Esophagus squamous epithelium (tissue), 4 donors: ENCODE measurements at regions not wholly inside any gene's neighbourhood (a gene's known extent, or its start where the extent isn't known, plus 50 kb on each side); places are given as distances from the start of the nearest gene placed in this dataset.
"Not testable (repeated sequence)": the region's sequence is repeated elsewhere in the genome, so short reads cannot be mapped to it uniquely, and the experiment has no call there.

ENCODE experiments used
- CTCF ChIP-seq, 6 experiments: fragments of 450-650 bp in 4 of 6; fragments of 200-600 bp in 2 of 6; sonication (generic) in 2 of 6; IDR thresholded peaks; one replicate each; pipeline ENCODE4 v1.5.1; 2016 to 2019; ENCODE audit warnings: antibody characterized with exemption in 6 of 6, mild to moderate bottlenecking in 4 of 6, moderate library complexity in 4 of 6
- POLR2A ChIP-seq, 4 donors: fragments of 450-650 bp; IDR thresholded peaks; one replicate each; pipeline ENCODE4 v1.6.1; 2017; ENCODE audit warnings: antibody characterized with exemption in 4 of 4, mild to moderate bottlenecking in 4 of 4, moderate library complexity in 3 of 4

GRCh38 chr2:210746826-210747225, 190.4 kb downstream of the CPS1 start:
- not testable (repeated sequence) for TF ChIP-seq POLR2A, CTCF (IDR thresholded peaks at IDR 0.05)
